ENCODE measurements at regions not wholly inside any gene's neighbourhood (a gene's known extent, or its start where the extent isn't known, plus 50 kb on each side); places are given as distances from the start of the nearest gene placed in this dataset.

- Histone ChIP-seq H3K27me3 (ENCODE audit: insufficient read depth, poor library complexity, severe bottlenecking) (no peaks in the 10 kb centered on the region), H3K4me3 (replicated peaks; ENCODE audit: insufficient read depth, low read length) (no peak overlapping the region), H3K27ac (replicated peaks) (no peak overlapping the region)
- no peak for TF ChIP-seq POLR2AphosphoS5 (IDR thresholded peaks at IDR 0.05; ENCODE audit: low read depth)
- no peak for TF ChIP-seq GABPA (IDR thresholded peaks at IDR 0.05; ENCODE audit: low read depth)
- no peak for TF ChIP-seq REST (IDR thresholded peaks at IDR 0.05; ENCODE audit: insufficient replicate concordance, low read depth)
- no peak for TF ChIP-seq CTCF (IDR thresholded peaks at IDR 0.05; ENCODE audit: insufficient read depth, low read length)
- no peak for TF ChIP-seq SPI1 (IDR thresholded peaks at IDR 0.05; ENCODE audit: borderline replicate concordance, low read depth)
- no peak for DNase-seq (ENCODE audit: low read depth in 1 of 2, low spot score in 1 of 2)
These were observed 734.5 kb downstream of the METTL15 start for GRCh38 chr11:28842716-28843115.

- Histone ChIP-seq H3K27ac (replicated peaks) (no peak overlapping the region), H3K4me3 (replicated peaks; ENCODE audit: insufficient read depth, low read length) (no peak overlapping the region), H3K27me3 (ENCODE audit: insufficient read depth, poor library complexity, severe bottlenecking) (no peaks in the 10 kb centered on the region)
- no peak for DNase-seq (ENCODE audit: low read depth in 1 of 2, low spot score in 1 of 2)
- TF ChIP-seq SPI1 (IDR thresholded peaks at IDR 0.05; ENCODE audit: borderline replicate concordance, low read depth) = no peak
These were observed 730.6 kb downstream of the METTL15 start for GRCh38 chr11:28838741-28839140.

DNA sequence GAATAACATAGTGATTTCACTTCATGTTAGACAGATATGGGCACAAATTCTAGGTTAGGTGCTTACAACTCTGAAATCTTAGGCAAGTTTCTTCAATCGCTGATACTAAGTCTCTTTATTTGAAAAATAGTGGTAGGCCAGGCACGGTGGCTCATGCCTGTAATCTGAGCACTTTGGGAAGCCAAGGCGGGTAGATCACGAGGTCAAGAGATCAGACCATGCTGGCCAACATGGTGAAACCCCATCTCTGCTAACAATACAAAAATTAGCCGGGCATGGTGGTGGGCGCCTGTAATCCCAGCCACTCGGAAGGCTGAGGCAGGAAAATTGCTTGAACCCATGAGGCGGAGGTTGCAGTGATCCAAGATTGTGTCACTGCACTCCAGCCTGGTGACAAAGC is 729.4 kb downstream of the METTL15 start:
- TF ChIP-seq REST (IDR thresholded peaks at IDR 0.05; ENCODE audit: insufficient replicate concordance, low read depth) (no peak), POLR2AphosphoS5 (IDR thresholded peaks at IDR 0.05; ENCODE audit: low read depth) (no peak), SPI1 (IDR thresholded peaks at IDR 0.05; ENCODE audit: borderline replicate concordance, low read depth) (no peak), CTCF (IDR thresholded peaks at IDR 0.05; ENCODE audit: insufficient read depth, low read length) (no peak), GABPA (IDR thresholded peaks at IDR 0.05; ENCODE audit: low read depth) (no peak)
- DNase-seq (ENCODE audit: low read depth in 1 of 2, low spot score in 1 of 2) = no peak
- no peaks in the 10 kb centered on the region for H3K27me3 ChIP-seq (ENCODE audit: insufficient read depth, poor library complexity, severe bottlenecking)
- no peak overlapping the region for H3K27ac ChIP-seq (replicated peaks)
- H3K4me3 ChIP-seq (replicated peaks; ENCODE audit: insufficient read depth, low read length) = no peak overlapping the region

- H3K27me3 ChIP-seq (ENCODE audit: insufficient read depth, poor library complexity, severe bottlenecking) = no peaks in the 10 kb centered on the region
- H3K27ac ChIP-seq (replicated peaks) = no peak overlapping the region
- no peak for DNase-seq (ENCODE audit: low read depth in 1 of 2, low spot score in 1 of 2)
- H3K4me3 ChIP-seq (replicated peaks; ENCODE audit: insufficient read depth, low read length) = no peak overlapping the region
- TF ChIP-seq SPI1 (IDR thresholded peaks at IDR 0.05; ENCODE audit: borderline replicate concordance, low read depth) = no peak
- TF ChIP-seq GABPA (IDR thresholded peaks at IDR 0.05; ENCODE audit: low read depth) = no peak
- TF ChIP-seq CTCF (IDR thresholded peaks at IDR 0.05; ENCODE audit: insufficient read depth, low read length) = no peak
- TF ChIP-seq POLR2AphosphoS5 (IDR thresholded peaks at IDR 0.05; ENCODE audit: low read depth) = no peak
- no peak for TF ChIP-seq REST (IDR thresholded peaks at IDR 0.05; ENCODE audit: insufficient replicate concordance, low read depth)
These were observed 728.3 kb downstream of the METTL15 start for GRCh38 chr11:28836285-28837081.

All from HL-60 (cell line).